Loucy (cell line): ENCODE measurements at regions not wholly inside any gene's neighbourhood (a gene's known extent, or its start where the extent isn't known, plus 50 kb on each side); places are given as distances from the start of the nearest gene placed in this dataset.

ENCODE experiments used
- CTCF ChIP-seq: fragments of 200-600 bp; sonication (generic); conservative IDR thresholded peaks from 2 replicates; pipeline ENCODE4 v1.5.1; 2014; ENCODE audit warnings: mild to moderate bottlenecking, antibody characterized with exemption, low read length
- EZH2phosphoT487 ChIP-seq: fragments of 200-600 bp; IDR thresholded peaks from 2 replicates; pipeline ENCODE4 v1.6.1; 2018; ENCODE audit warnings: antibody characterized with exemption, mild to moderate bottlenecking, moderate library complexity, borderline replicate concordance

GRCh38 chr11:37483761-37484160, 885.7 kb upstream of the RAG2 start:
- TF ChIP-seq CTCF = no peak
- no peak for TF ChIP-seq EZH2phosphoT487
